IMR-90 (cell line): ENCODE measurements at regions not wholly inside any gene's neighbourhood (a gene's known extent, or its start where the extent isn't known, plus 50 kb on each side); places are given as distances from the start of the nearest gene placed in this dataset.

ENCODE experiments used
- ATAC-seq: fragments of 200-7000 bp; cut with Tn5 transposase; 2 replicates; pipeline ENCODE4 v1.9.1; 2020; ENCODE audit warnings: low read depth, mild to moderate bottlenecking, moderate library complexity
- BruUV-seq: library from RNA; stranded (reverse); fragments of 400-500 nt; replicated peaks from 2 replicates; lab custom pipeline; 2021; lab: Mats Ljungman, UMichigan
- CTCF ChIA-PET: fragments of 300-600 bp; formaldehyde crosslinking; extraction: SDS; loops from one replicate; lab custom pipeline; 2021; ENCODE audit warnings: antibody characterized with exemption; lab: Yijun Ruan, JAX
- POLR2A ChIA-PET: fragments of 300-600 bp; sonication (Branson Sonifier 250); formaldehyde crosslinking; loops from one replicate; lab custom pipeline; 2022; ENCODE audit warnings: antibody characterized with exemption; ENCODE audit not compliant: unreplicated experiment; lab: Charles Lee
- DNase-seq: peaks from one replicate; pipeline ENCODE4 v3.0.0; 2013
- H2AFZ ChIP-seq: replicated peaks from 2 replicates; pipeline ENCODE3; 2013; ENCODE audit warnings: low read length, mild to moderate bottlenecking; ENCODE audit not compliant: poor library complexity
- H2AK5ac ChIP-seq: 2 replicates; pipeline ENCODE4 v1.6.1; 2013; ENCODE audit warnings: low read depth, low read length, inconsistent platforms
- H2AK9ac ChIP-seq: replicated peaks from 2 replicates; pipeline ENCODE3; 2013; ENCODE audit warnings: mild to moderate bottlenecking, low read depth, low read length, moderate library complexity; ENCODE audit not compliant: poor library complexity
- H2BK120ac ChIP-seq: 2 replicates; pipeline ENCODE4 v1.6.1; 2013; ENCODE audit warnings: low read depth, low read length, inconsistent platforms
- H2BK15ac ChIP-seq: 3 replicates; pipeline ENCODE4 v1.6.1; 2013; ENCODE audit warnings: low read depth, low read length, inconsistent platforms
- H2BK20ac ChIP-seq: 2 replicates; pipeline ENCODE4 v1.6.1; 2013; ENCODE audit warnings: low read depth, mild to moderate bottlenecking, inconsistent platforms, low read length, moderate library complexity
- H2BK5ac ChIP-seq: 2 replicates; pipeline ENCODE4 v1.6.1; 2013; ENCODE audit warnings: mild to moderate bottlenecking, low read depth, low read length, inconsistent platforms; ENCODE audit not compliant: poor library complexity, severe bottlenecking
- H3K14ac ChIP-seq: replicated peaks from 2 replicates; pipeline ENCODE4 v1.6.1; 2013; ENCODE audit warnings: low read depth, low read length, inconsistent platforms
- H3K18ac ChIP-seq: 2 replicates; pipeline ENCODE4 v1.6.1; 2013; ENCODE audit warnings: low read depth, low read length, control low read depth
- H3K23ac ChIP-seq: 2 replicates; pipeline ENCODE4 v1.6.1; 2013; ENCODE audit warnings: low read depth, low read length, inconsistent platforms
- H3K27ac ChIP-seq: 2 replicates; pipeline ENCODE4 v1.5.1; 2013; ENCODE audit warnings: mild to moderate bottlenecking, control low read depth, low read length; ENCODE audit not compliant: insufficient read depth
- H3K27me3 ChIP-seq: 2 replicates; pipeline ENCODE4 v1.6.1; 2013; ENCODE audit warnings: low read length; ENCODE audit not compliant: control insufficient read depth, insufficient read depth
- H3K36me3 ChIP-seq: 2 replicates; pipeline ENCODE4 v1.6.1; 2013; ENCODE audit warnings: low read length, mixed read lengths; ENCODE audit not compliant: control insufficient read depth, insufficient read depth
- H3K4ac ChIP-seq: 2 replicates; pipeline ENCODE4 v1.6.1; 2013; ENCODE audit warnings: low read depth, low read length, inconsistent platforms
- H3K4me1 ChIP-seq: 2 replicates; pipeline ENCODE4 v1.6.1; 2013; ENCODE audit warnings: low read length, mixed read lengths; ENCODE audit not compliant: control insufficient read depth, insufficient read depth
- H3K4me2 ChIP-seq: 2 replicates; pipeline ENCODE4 v1.6.1; 2013; ENCODE audit warnings: low read depth, mild to moderate bottlenecking, control low read depth, low read length, moderate library complexity
- H3K4me3 ChIP-seq: 2 replicates; pipeline ENCODE4 v1.5.1; 2013; ENCODE audit warnings: low read depth, mild to moderate bottlenecking, control low read depth, low read length, moderate library complexity; ENCODE audit not compliant: insufficient read depth
- H3K56ac ChIP-seq: 2 replicates; pipeline ENCODE4 v1.6.1; 2013; ENCODE audit warnings: low read length, inconsistent platforms; ENCODE audit not compliant: insufficient read depth; ENCODE audit errors: extremely low read depth
- H3K79me1 ChIP-seq, 2 experiments: 2 replicates each; pipeline ENCODE4 v1.6.1; 2013; ENCODE audit warnings: low read length in 2 of 2, inconsistent platforms in 1 of 2, low read depth in 1 of 2
- H3K9ac ChIP-seq: 2 replicates; pipeline ENCODE4 v1.6.1; 2013; ENCODE audit warnings: low read depth, low read length, control low read depth
- H3K9me1 ChIP-seq: 2 replicates; pipeline ENCODE4 v1.6.1; 2013; ENCODE audit warnings: low read length, inconsistent platforms; ENCODE audit not compliant: insufficient read depth
- H3K9me3 ChIP-seq: 2 replicates; pipeline ENCODE4 v1.6.1; 2013; ENCODE audit warnings: low read length; ENCODE audit not compliant: control insufficient read depth, insufficient read depth
- H4K20me1 ChIP-seq: 2 replicates; pipeline ENCODE4 v1.6.1; 2013; ENCODE audit warnings: low read length, inconsistent platforms; ENCODE audit not compliant: insufficient read depth
- H4K5ac ChIP-seq: 2 replicates; pipeline ENCODE4 v1.6.1; 2013; ENCODE audit warnings: mild to moderate bottlenecking, low read depth, low read length, control low read depth
- H4K8ac ChIP-seq, 2 experiments: 2 replicates each; pipeline ENCODE4 v1.6.1; 2013; ENCODE audit warnings: low read depth in 2 of 2, low read length in 2 of 2, control low read depth in 1 of 2, inconsistent platforms in 1 of 2
- H4K91ac ChIP-seq: 2 replicates; pipeline ENCODE4 v1.6.1; 2013; ENCODE audit warnings: low read depth, low read length, inconsistent platforms; ENCODE audit not compliant: insufficient read depth
- BHLHE40 ChIP-seq: fragments of 150-350 bp; IDR thresholded peaks from 2 replicates; pipeline ENCODE4 v1.6.1; 2016; ENCODE audit warnings: mild to moderate bottlenecking, low read depth, low read length
- CHD1 ChIP-seq: IDR thresholded peaks from 2 replicates; pipeline ENCODE4 v1.6.1; 2012; ENCODE audit warnings: low read depth, low read length, improper control_type of control experiment
- CTCF ChIP-seq: conservative IDR thresholded peaks from 2 replicates; pipeline ENCODE4 v1.5.1; 2012; ENCODE audit warnings: mild to moderate bottlenecking, low read depth, low read length, improper control_type of control experiment
- ELK1 ChIP-seq: fragments of 150-350 bp; IDR thresholded peaks from 2 replicates; pipeline ENCODE4 v1.6.1; 2016; ENCODE audit warnings: low read depth, mild to moderate bottlenecking, low read length, moderate library complexity, borderline replicate concordance
- FOS ChIP-seq: fragments of 150-350 bp; IDR thresholded peaks from 2 replicates; pipeline ENCODE4 v1.6.1; 2016; ENCODE audit warnings: low read depth, low read length
- MAFK ChIP-seq: IDR thresholded peaks from 2 replicates; pipeline ENCODE4 v1.6.1; 2012; ENCODE audit warnings: low read depth, low read length, improper control_type of control experiment
- MAZ ChIP-seq: IDR thresholded peaks from 2 replicates; pipeline ENCODE4 v1.6.1; 2012; ENCODE audit warnings: low read depth, mild to moderate bottlenecking, low read length, improper control_type of control experiment, moderate library complexity, borderline replicate concordance
- POLR2A ChIP-seq: IDR thresholded peaks from 2 replicates; pipeline ENCODE4 v1.6.1; 2012; ENCODE audit warnings: mild to moderate bottlenecking, low read depth, low read length
- RFX5 ChIP-seq: IDR thresholded peaks from 2 replicates; pipeline ENCODE4 v1.8.0; 2012; ENCODE audit warnings: low read depth, mild to moderate bottlenecking, low read length, moderate library complexity
- WGBS, 2 experiments: methylation state at CpG; one replicate each; pipeline versions ENCODE4 v1.1.5 to v1.1.7; 2013; ENCODE audit warnings: missing lambda C conversion rate in 2 of 2; ENCODE audit not compliant: insufficient read length in 1 of 2; ENCODE audit errors: extremely low coverage in 2 of 2; 5-methylcytosine and 5-hydroxymethylcytosine counted together
- dilution Hi-C: fragments of 300-500 bp; cut with HindIII; formaldehyde crosslinking; loops from one replicate; pipeline ENCODE4 v1.14.3; 2018; ENCODE audit warnings: low sequenced_read_pairs; ENCODE audit not compliant: unreplicated experiment
- in situ Hi-C: fragments of 300-500 bp; cut with MboI; formaldehyde crosslinking; loops from 3 replicates; pipeline ENCODE4 v1.14.3; 2019; ENCODE audit warnings: low sequenced_read_pairs, inconsistent platforms, mixed read lengths
- intact Hi-C: fragments of 100-400 bp; cut with micrococcal nuclease; formaldehyde crosslinking; loops from 2 replicates; pipeline ENCODE4 v1.10.0; 2022

GRCh38 chr1:188017921-188018320 lies 1189.2 kb downstream of the PLA2G4A start:
- no peak overlapping the region for H3K4me3 ChIP-seq
- H3K56ac ChIP-seq, result no peak overlapping the region
- H4K5ac ChIP-seq, result no peak overlapping the region
- H3K4me1 ChIP-seq, result no peaks in the 10 kb centered on the region; the same call in 1 of the 2 replicates
- ChIA-PET CTCF (no interaction called here), POLR2A (no interaction called here)
- no peak overlapping the region for H3K9ac ChIP-seq
- no peak overlapping the region for H4K91ac ChIP-seq
- WGBS, 2 experiments, result 100% methylated on average over 1 of the region's 4 CpGs; no CpG with 5 or more reads in 1 of the 2 experiments
- no peak overlapping the region for H2BK5ac ChIP-seq
- no TSS peak for BruUV-seq
- no peak for ATAC-seq
- no peak overlapping the region for H2AK5ac ChIP-seq
- no peaks in the 10 kb centered on the region for H3K9me3 ChIP-seq
- dilution Hi-C loops (no loop called here), in situ Hi-C loops (no loop called here), intact Hi-C loops (no loop called here)
- no peak overlapping the region for H3K18ac ChIP-seq
- no peak overlapping the region for H2AK9ac ChIP-seq
- H2BK120ac ChIP-seq, result no peak overlapping the region
- H3K23ac ChIP-seq, result no peak overlapping the region
- no peak overlapping the region for H2AFZ ChIP-seq
- DNase-seq, result no peak
- H2BK15ac ChIP-seq, result no peak overlapping the region
- H2BK20ac ChIP-seq, result no peak overlapping the region
- no peaks in the 10 kb centered on the region for H3K27me3 ChIP-seq
- no peak overlapping the region for H3K27ac ChIP-seq
- H4K20me1 ChIP-seq, result no peaks in the 10 kb centered on the region
- H3K36me3 ChIP-seq, result no peaks in the 10 kb centered on the region
- no peaks in the 10 kb centered on the region for H3K9me1 ChIP-seq
- H3K4ac ChIP-seq, result no peak overlapping the region
- no peak overlapping the region for H3K4me2 ChIP-seq
- H3K79me1 ChIP-seq, result no peaks in the 10 kb centered on the region
- TF ChIP-seq BHLHE40, result no peak
- TF ChIP-seq FOS, result no peak
- no peak for TF ChIP-seq ELK1
- no peak for TF ChIP-seq RFX5
- no peak for TF ChIP-seq MAZ
- TF ChIP-seq MAFK, result no peak
- TF ChIP-seq CHD1, result no peak
- no peak for TF ChIP-seq CTCF
- no peak for TF ChIP-seq POLR2A
- no peak overlapping the region for H3K14ac ChIP-seq
- H4K8ac ChIP-seq, result no peak overlapping the region
